ENCODE measurements at regions not wholly inside any gene's neighbourhood (a gene's known extent, or its start where the extent isn't known, plus 50 kb on each side); places are given as distances from the start of the nearest gene placed in this dataset.

- Histone ChIP-seq H3K4me2 (ENCODE audit: low read length) (no peak overlapping the region), H3K36me3 (ENCODE audit: control insufficient read depth, low read length) (no peaks in the 10 kb centered on the region), H3K27me3 (ENCODE audit: control insufficient read depth, low read length) (no peaks in the 10 kb centered on the region), H3K4me3 (ENCODE audit: low read length) (no peak overlapping the region), H3K9me2 (replicated peaks; ENCODE audit: control insufficient read depth, low read length) (no peaks in the 10 kb centered on the region), H3K9me3 (ENCODE audit: control insufficient read depth, insufficient read depth, low read length) (no peaks in the 10 kb centered on the region), H4K20me1 (ENCODE audit: control insufficient read depth, insufficient read depth, low read depth, low read length) (no peaks in the 10 kb centered on the region), H3K27ac (ENCODE audit: low read depth, low read length) (no peak overlapping the region), H3K4me1 (ENCODE audit: control insufficient read depth, low read length) (no peaks in the 10 kb centered on the region), H3F3A (ENCODE audit: control insufficient read depth, insufficient read depth) (no peaks in the 10 kb centered on the region), H3K79me2 (ENCODE audit: control insufficient read depth, low read length) (no peaks in the 10 kb centered on the region)
- TF ChIP-seq CTCF (IDR thresholded peaks at IDR 0.05; ENCODE audit: low read depth, low read length, poor library complexity, severe bottlenecking) (no peak), EZH2phosphoT487 (IDR thresholded peaks at IDR 0.05; ENCODE audit: borderline replicate concordance, low read length) (no peak)
These were observed 77.5 kb upstream of the MIR17HG start for GRCh38 chr13:91270031-91270430.

- Histone ChIP-seq H3K9me2 (replicated peaks; ENCODE audit: control insufficient read depth, low read length) (no peaks in the 10 kb centered on the region), H3K4me1 (ENCODE audit: control insufficient read depth, low read length) (no peaks in the 10 kb centered on the region), H3K79me2 (ENCODE audit: control insufficient read depth, low read length) (no peaks in the 10 kb centered on the region), H3K27ac (ENCODE audit: low read depth, low read length) (no peak overlapping the region), H3K4me2 (ENCODE audit: low read length) (no peak overlapping the region), H4K20me1 (ENCODE audit: control insufficient read depth, insufficient read depth, low read depth, low read length) (no peaks in the 10 kb centered on the region), H3K27me3 (ENCODE audit: control insufficient read depth, low read length) (no peaks in the 10 kb centered on the region), H3F3A (ENCODE audit: control insufficient read depth, insufficient read depth) (no peaks in the 10 kb centered on the region), H3K9me3 (ENCODE audit: control insufficient read depth, insufficient read depth, low read length) (no peaks in the 10 kb centered on the region), H3K4me3 (ENCODE audit: low read length) (no peak overlapping the region), H3K36me3 (ENCODE audit: control insufficient read depth, low read length) (no peaks in the 10 kb centered on the region)
- TF ChIP-seq EZH2phosphoT487 (IDR thresholded peaks at IDR 0.05; ENCODE audit: borderline replicate concordance, low read length) (no peak), CTCF (IDR thresholded peaks at IDR 0.05; ENCODE audit: low read depth, low read length, poor library complexity, severe bottlenecking) (no peak)
These were observed 75.2 kb upstream of the MIR17HG start for GRCh38 chr13:91272235-91272777.

GRCh38 chr13:91273675-91274074 is 73.8 kb upstream of the MIR17HG start:
- H3K4me2 ChIP-seq (ENCODE audit: low read length) = no peak overlapping the region
- H3K4me1 ChIP-seq (ENCODE audit: control insufficient read depth, low read length) = no peaks in the 10 kb centered on the region
- no peaks in the 10 kb centered on the region for H3K36me3 ChIP-seq (ENCODE audit: control insufficient read depth, low read length)
- H3K9me2 ChIP-seq (replicated peaks; ENCODE audit: control insufficient read depth, low read length) = no peaks in the 10 kb centered on the region
- H3K27me3 ChIP-seq (ENCODE audit: control insufficient read depth, low read length) = no peaks in the 10 kb centered on the region
- no peak overlapping the region for H3K27ac ChIP-seq (ENCODE audit: low read depth, low read length)
- H3K9me3 ChIP-seq (ENCODE audit: control insufficient read depth, insufficient read depth, low read length) = no peaks in the 10 kb centered on the region
- no peaks in the 10 kb centered on the region for H3K79me2 ChIP-seq (ENCODE audit: control insufficient read depth, low read length)
- no peaks in the 10 kb centered on the region for H3F3A ChIP-seq (ENCODE audit: control insufficient read depth, insufficient read depth)
- H3K4me3 ChIP-seq (ENCODE audit: low read length) = no peak overlapping the region
- TF ChIP-seq EZH2phosphoT487 (IDR thresholded peaks at IDR 0.05; ENCODE audit: borderline replicate concordance, low read length) (no peak), CTCF (IDR thresholded peaks at IDR 0.05; ENCODE audit: low read depth, low read length, poor library complexity, severe bottlenecking) (no peak)
- H4K20me1 ChIP-seq (ENCODE audit: control insufficient read depth, insufficient read depth, low read depth, low read length) = no peaks in the 10 kb centered on the region
